ENCODE measurements at regions not wholly inside any gene's neighbourhood (a gene's known extent, or its start where the extent isn't known, plus 50 kb on each side); places are given as distances from the start of the nearest gene placed in this dataset.

- Mint-ChIP-seq H3K27ac (no peak overlapping the region), H3K4me1 (no peaks in the 10 kb centered on the region), H3K27me3 (peaks cover 10% of the 10 kb centered on the region), H3K36me3 (no peaks in the 10 kb centered on the region), H3K9me3 (no peaks in the 10 kb centered on the region), H3K4me3 (no peak overlapping the region)
- DNase-seq (ENCODE audit: low spot score in 2 of 2) (no peak), ATAC-seq (ENCODE audit: low read depth) (no peak)
Measured at GRCh38 chr3:128569756-128570155, 76.8 kb upstream of the GATA2 start.

DNA sequence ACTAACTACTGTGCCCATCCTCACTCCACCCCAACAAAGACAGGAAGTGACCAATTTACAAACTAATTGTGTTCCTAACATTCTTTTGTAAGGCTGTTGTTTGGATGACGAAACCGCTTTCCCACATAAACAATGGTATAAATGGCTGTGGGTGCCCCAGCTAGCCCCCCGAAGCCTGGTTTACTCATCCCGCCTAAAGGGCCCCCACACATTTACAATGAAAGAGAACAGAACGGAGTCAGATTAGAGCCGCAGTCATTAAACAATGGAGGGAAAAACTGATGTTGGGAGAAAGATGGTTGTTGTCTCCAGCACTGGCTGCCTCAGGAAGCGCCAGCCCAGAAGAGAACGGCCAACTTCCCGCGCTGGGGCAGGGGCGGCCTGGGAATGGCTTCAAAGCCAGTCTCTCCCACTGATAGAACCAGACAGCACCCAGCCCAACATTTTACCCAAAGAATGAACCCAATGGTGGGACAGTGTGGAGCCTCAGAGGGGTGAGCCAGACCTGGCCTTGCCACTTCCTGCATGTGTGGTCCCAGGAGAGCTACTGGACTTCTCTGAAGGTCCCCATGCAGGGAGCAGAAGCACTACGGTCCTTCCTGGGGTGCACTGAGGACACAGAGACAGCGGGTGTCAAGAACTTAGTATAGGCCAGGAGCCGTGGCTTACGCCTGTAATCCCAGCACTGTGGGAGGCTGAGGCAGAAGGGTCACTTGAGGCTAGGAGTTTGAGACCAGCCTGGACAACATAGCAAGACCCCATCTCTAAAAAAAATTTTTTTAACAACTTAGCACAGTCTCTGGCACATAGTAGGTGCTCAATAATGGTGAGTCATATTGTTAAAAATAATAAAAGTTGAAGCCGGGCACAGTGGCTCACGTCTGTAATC, 75.8 kb upstream of the GATA2 start:
- no peaks in the 10 kb centered on the region for H3K9me3 Mint-ChIP-seq
- no peaks in the 10 kb centered on the region for H3K4me1 Mint-ChIP-seq
- no peaks in the 10 kb centered on the region for H3K36me3 Mint-ChIP-seq
- H3K27me3 Mint-ChIP-seq = peaks cover 10% of the 10 kb centered on the region
- H3K4me3 Mint-ChIP-seq = no peak overlapping the region
- no peak for DNase-seq (ENCODE audit: low spot score in 2 of 2)
- H3K27ac Mint-ChIP-seq = no peak overlapping the region
- no peak for ATAC-seq (ENCODE audit: low read depth)

- peaks cover 9% of the 10 kb centered on the region for H3K27me3 Mint-ChIP-seq
- H3K27ac Mint-ChIP-seq = no peak overlapping the region
- no peaks in the 10 kb centered on the region for H3K36me3 Mint-ChIP-seq
- ATAC-seq (ENCODE audit: low read depth) (no peak), DNase-seq (ENCODE audit: low spot score in 2 of 2) (no peak)
- H3K4me1 Mint-ChIP-seq = no peaks in the 10 kb centered on the region
- no peak overlapping the region for H3K4me3 Mint-ChIP-seq
- H3K9me3 Mint-ChIP-seq = no peaks in the 10 kb centered on the region
Measured at GRCh38 chr3:128567705-128568356, 74.8 kb upstream of the GATA2 start.

DNA sequence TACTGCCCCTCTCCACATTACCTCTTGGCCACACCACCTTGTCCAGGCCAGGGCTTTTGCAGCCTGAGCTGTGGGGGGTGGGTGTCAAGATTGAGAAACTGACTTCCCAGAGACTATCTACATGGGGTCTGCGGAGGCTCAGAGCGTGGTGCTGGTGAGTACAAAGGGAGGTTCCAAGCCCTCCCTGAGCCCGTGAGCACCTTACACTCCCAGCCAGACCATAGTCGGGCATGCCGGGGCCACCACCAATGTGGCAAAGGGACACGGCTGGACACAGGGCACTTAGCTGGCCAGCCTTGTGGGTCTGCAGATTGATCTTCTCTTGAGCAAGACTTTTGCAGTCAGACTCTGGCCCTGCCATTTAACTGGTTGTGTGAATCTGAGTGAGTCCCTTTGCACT, 74.1 kb upstream of the GATA2 start:
- ATAC-seq (ENCODE audit: low read depth) (no peak), DNase-seq (ENCODE audit: low spot score in 2 of 2) (no peak)
- H3K27ac Mint-ChIP-seq = no peak overlapping the region
- no peaks in the 10 kb centered on the region for H3K36me3 Mint-ChIP-seq
- no peaks in the 10 kb centered on the region for H3K4me1 Mint-ChIP-seq
- H3K9me3 Mint-ChIP-seq = no peaks in the 10 kb centered on the region
- no peak overlapping the region for H3K4me3 Mint-ChIP-seq
- peaks cover 9% of the 10 kb centered on the region for H3K27me3 Mint-ChIP-seq

DNA sequence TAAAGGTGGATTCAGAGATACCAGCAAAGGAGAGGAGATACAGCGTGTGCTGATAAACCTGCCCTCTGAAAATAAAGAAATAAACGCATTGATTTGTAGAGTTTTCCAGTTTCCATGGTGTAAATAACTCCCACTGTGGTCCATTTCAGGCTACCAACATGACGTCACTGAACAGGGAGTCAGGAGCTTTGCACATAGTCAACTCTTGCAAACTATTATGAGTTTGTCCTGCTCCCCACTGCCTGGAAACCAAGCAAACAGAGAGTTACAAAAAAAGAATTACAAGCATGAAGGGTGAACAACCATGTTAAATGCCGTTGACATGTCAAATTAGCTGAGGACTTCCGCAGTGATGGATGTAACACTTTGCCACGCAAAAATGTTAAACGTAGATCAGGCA, 70.4 kb upstream of the GATA2 start:
- Mint-ChIP-seq H3K36me3 (no peaks in the 10 kb centered on the region), H3K4me1 (no peaks in the 10 kb centered on the region), H3K9me3 (no peaks in the 10 kb centered on the region), H3K27ac (no peak overlapping the region), H3K27me3 (peaks cover 9% of the 10 kb centered on the region), H3K4me3 (no peak overlapping the region)
- DNase-seq (ENCODE audit: low spot score in 2 of 2) (no peak), ATAC-seq (ENCODE audit: low read depth) (no peak)

- Mint-ChIP-seq H3K9me3 (peaks cover 1% of the 10 kb centered on the region), H3K36me3 (no peaks in the 10 kb centered on the region), H3K4me3 (no peak overlapping the region), H3K27me3 (peaks cover 12% of the 10 kb centered on the region), H3K27ac (no peak overlapping the region), H3K4me1 (no peaks in the 10 kb centered on the region)
- DNase-seq (ENCODE audit: low spot score in 2 of 2) = no peak
- ATAC-seq (ENCODE audit: low read depth) = no peak
Measured at GRCh38 chr3:128561504-128561903, 68.5 kb upstream of the GATA2 start.

DNA sequence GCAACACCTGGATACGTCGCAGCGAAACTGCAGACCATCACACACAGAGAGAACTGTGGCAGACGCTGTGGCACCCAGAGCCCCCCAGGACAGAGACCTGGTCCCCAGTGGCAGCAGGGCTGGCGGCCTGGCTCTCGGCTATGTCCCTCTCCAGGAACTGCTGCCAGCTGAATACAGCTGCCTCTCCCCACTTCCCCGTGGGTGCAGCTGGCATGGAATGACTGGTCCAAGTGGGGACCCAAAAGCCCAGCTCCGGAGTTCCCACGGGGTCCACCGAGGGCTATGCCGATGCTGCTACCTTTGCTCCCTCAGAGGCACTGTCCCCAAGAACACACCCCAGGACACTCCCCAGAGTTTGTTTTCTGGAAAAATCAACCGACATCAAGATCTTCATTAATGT, 67.8 kb upstream of the GATA2 start:
- ATAC-seq (ENCODE audit: low read depth) (no peak), DNase-seq (ENCODE audit: low spot score in 2 of 2) (no peak)
- Mint-ChIP-seq H3K27ac (no peak overlapping the region), H3K4me3 (no peak overlapping the region), H3K27me3 (peaks cover 12% of the 10 kb centered on the region), H3K4me1 (no peaks in the 10 kb centered on the region), H3K36me3 (no peaks in the 10 kb centered on the region), H3K9me3 (peaks cover 2% of the 10 kb centered on the region)

- Mint-ChIP-seq H3K9me3 (peaks cover 2% of the 10 kb centered on the region), H3K27ac (no peak overlapping the region), H3K4me1 (no peaks in the 10 kb centered on the region), H3K27me3 (peaks cover 15% of the 10 kb centered on the region), H3K4me3 (no peak overlapping the region), H3K36me3 (no peaks in the 10 kb centered on the region)
- no peak for DNase-seq (ENCODE audit: low spot score in 2 of 2)
- ATAC-seq (ENCODE audit: low read depth) = no peak
Measured at GRCh38 chr3:128559486-128560225, 66.7 kb upstream of the GATA2 start.

DNA sequence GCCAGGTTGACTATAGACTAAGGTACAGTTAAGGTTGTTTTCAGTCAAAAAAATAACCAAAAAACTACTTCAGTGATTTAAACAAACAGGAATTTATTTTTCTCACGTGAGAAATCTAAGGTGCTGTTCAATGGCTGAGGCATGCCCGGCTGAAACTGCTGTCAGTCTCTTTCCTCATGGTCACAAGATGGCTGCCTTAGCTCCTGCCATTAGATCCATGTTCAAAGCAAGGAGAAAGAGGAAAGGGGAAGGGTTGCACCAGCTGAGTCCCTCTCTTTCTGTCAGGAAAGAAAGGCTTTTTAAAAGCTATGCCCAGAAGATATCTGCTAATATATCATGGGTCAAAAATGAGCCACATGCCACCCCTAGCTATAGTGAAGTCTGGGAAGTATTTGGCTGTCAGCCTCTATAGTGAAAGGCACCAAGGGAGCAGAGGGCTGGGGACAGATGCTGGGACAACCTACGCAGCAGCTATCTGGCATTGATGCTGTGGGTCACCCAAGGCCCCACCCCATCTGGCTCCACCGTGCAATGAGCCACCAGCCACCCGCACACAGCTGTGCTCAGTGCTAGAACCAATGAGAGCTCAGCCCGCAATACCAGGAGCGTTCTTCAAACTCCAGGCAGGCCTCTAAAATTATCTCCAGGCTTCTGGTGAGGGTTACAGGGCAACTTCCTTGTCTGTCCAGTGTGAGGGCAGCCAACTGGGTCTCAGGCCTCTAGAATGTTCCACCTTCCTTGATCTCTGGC, 64.7 kb upstream of the GATA2 start:
- no peak for DNase-seq (ENCODE audit: low spot score in 2 of 2)
- Mint-ChIP-seq H3K4me3 (no peak overlapping the region), H3K27me3 (peaks cover 25% of the 10 kb centered on the region), H3K9me3 (peaks cover 2% of the 10 kb centered on the region), H3K36me3 (no peaks in the 10 kb centered on the region), H3K4me1 (no peaks in the 10 kb centered on the region), H3K27ac (no peak overlapping the region)
- no peak for ATAC-seq (ENCODE audit: low read depth)

- ATAC-seq (ENCODE audit: low read depth) = no peak
- DNase-seq (ENCODE audit: low spot score in 2 of 2) = no peak
- H3K4me3 Mint-ChIP-seq = no peak overlapping the region
- H3K9me3 Mint-ChIP-seq = peaks cover 2% of the 10 kb centered on the region
- no peak overlapping the region for H3K27ac Mint-ChIP-seq
- no peaks in the 10 kb centered on the region for H3K4me1 Mint-ChIP-seq
- H3K36me3 Mint-ChIP-seq = no peaks in the 10 kb centered on the region
- H3K27me3 Mint-ChIP-seq = peaks cover 28% of the 10 kb centered on the region
Measured at GRCh38 chr3:128556907-128557306, 63.9 kb upstream of the GATA2 start.

DNA sequence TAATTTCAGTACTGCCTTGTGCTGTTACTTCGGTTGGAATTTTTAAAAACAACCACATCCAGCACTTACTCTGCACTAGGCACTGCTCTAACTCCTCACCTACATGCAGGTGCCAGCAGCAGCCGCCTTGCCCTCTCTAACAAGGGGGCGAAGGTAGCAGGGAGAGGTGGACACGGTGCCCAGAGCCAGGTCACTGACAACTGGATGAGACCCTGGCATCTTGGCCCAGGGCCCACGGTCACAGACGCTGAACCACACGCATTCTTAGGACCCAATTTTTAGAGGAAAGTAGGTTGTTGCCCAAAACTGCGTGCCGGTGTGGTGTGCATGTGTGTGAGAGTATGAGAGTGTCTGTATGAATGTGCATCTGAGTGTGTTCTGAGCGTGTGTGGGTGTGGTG, 63.4 kb upstream of the GATA2 start:
- Mint-ChIP-seq H3K4me3 (no peak overlapping the region), H3K27me3 (peaks cover 28% of the 10 kb centered on the region), H3K4me1 (no peaks in the 10 kb centered on the region), H3K36me3 (no peaks in the 10 kb centered on the region), H3K27ac (no peak overlapping the region), H3K9me3 (peaks cover 2% of the 10 kb centered on the region)
- DNase-seq (ENCODE audit: low spot score in 2 of 2) = no peak
- no peak for ATAC-seq (ENCODE audit: low read depth)

DNA sequence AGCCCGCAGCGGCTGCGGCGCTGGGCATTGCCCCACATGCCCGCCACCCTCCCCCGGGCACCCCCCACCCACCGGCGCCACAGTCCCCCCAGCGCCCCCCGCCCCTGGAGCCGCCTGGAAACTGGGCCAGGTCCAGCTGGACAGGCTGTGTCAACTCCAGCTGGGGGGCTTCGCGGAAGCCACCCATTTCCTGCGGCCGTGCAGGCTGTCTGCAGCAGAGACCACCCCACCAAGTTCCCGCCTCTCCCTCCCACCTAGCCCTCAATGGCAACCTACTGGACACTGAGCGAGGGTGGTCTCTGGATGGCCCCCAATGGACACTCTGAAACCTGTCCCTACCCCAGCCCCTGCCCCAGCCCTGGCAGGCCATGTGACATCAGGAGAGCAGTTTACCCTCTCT, 62.8 kb upstream of the GATA2 start:
- no peak for DNase-seq (ENCODE audit: low spot score in 2 of 2)
- Mint-ChIP-seq H3K36me3 (no peaks in the 10 kb centered on the region), H3K4me1 (no peaks in the 10 kb centered on the region), H3K9me3 (peaks cover 2% of the 10 kb centered on the region), H3K27ac (no peak overlapping the region), H3K27me3 (peaks cover 28% of the 10 kb centered on the region), H3K4me3 (no peak overlapping the region)
- ATAC-seq (ENCODE audit: low read depth) = no peak

GRCh38 chr3:128555098-128555825, 62.3 kb upstream of the GATA2 start:
- Mint-ChIP-seq H3K4me1 (no peaks in the 10 kb centered on the region), H3K27me3 (peaks cover 32% of the 10 kb centered on the region), H3K27ac (no peak overlapping the region), H3K9me3 (peaks cover 2% of the 10 kb centered on the region), H3K4me3 (no peak overlapping the region), H3K36me3 (no peaks in the 10 kb centered on the region)
- no peak for DNase-seq (ENCODE audit: low spot score in 2 of 2)
- ATAC-seq (ENCODE audit: low read depth) = no peak
